Right lobe of liver (tissue), 6 donors: ENCODE measurements at regions not wholly inside any gene's neighbourhood (a gene's known extent, or its start where the extent isn't known, plus 50 kb on each side); places are given as distances from the start of the nearest gene placed in this dataset.

Experiments used
- ATAC-seq, 4 donors: fragments of 200-7000 bp; cut with Tn5 transposase; one replicate each; pipeline ENCODE4 v1.9.1; 2020; ENCODE audit warnings: mild to moderate bottlenecking in 4 of 4, moderate library complexity in 4 of 4
- DNase-seq, 3 donors: peaks; one replicate each; pipeline ENCODE4 v3.0.0-alpha.2; 2020
- H3K27ac ChIP-seq, 3 donors: fragments of 200-600 bp; one replicate each; pipeline ENCODE4 v1.8.0; 2022
- H3K27me3 ChIP-seq, 2 donors: fragments of 200-600 bp; one replicate each; pipeline ENCODE4 v1.8.0; 2022
- H3K36me3 ChIP-seq, 4 donors: fragments of 200-600 bp; sonication (generic) in 1 of 4; one replicate each; pipeline versions ENCODE4 v1.5.1 to v1.8.0; 2017 to 2022; ENCODE audit warnings: control low read depth in 1 of 4
- H3K4me1 ChIP-seq, 4 donors: fragments of 200-600 bp; sonication (generic) in 1 of 4; one replicate each; pipeline versions ENCODE4 v1.5.1 to v1.8.0; 2017 to 2022; ENCODE audit warnings: control low read depth in 1 of 4
- H3K4me3 ChIP-seq, 3 donors: fragments of 200-600 bp; one replicate each; pipeline ENCODE4 v1.8.0; 2022
- H3K9me3 ChIP-seq, 4 donors: fragments of 200-600 bp; sonication (generic) in 1 of 4; one replicate each; pipeline versions ENCODE4 v1.5.1 to v1.8.0; 2017 to 2022; ENCODE audit warnings: control low read depth in 1 of 4
- CTCF ChIP-seq, 4 donors: fragments of 200-600 bp in 3 of 4; fragments of 450-650 bp in 1 of 4; IDR thresholded peaks; one replicate each; pipeline versions ENCODE4 v1.5.1 to v1.8.0; 2016 to 2022; ENCODE audit warnings: antibody characterized with exemption in 4 of 4, mild to moderate bottlenecking in 2 of 4
- POLR2A ChIP-seq: fragments of 450-650 bp; IDR thresholded peaks from one replicate; pipeline ENCODE4 v1.6.1; 2017; ENCODE audit warnings: antibody characterized with exemption, mild to moderate bottlenecking
- WGBS: methylation state at CpG from one replicate; pipeline ENCODE4 v1.1.6; 2018; ENCODE audit warnings: low coverage, low lambda C conversion rate; ENCODE audit not compliant: insufficient coverage; ENCODE audit errors: missing lambda C conversion rate; 5-methylcytosine and 5-hydroxymethylcytosine counted together
- intact Hi-C, 2 donors: fragments of 100-400 bp; cut with DNase I; formaldehyde crosslinking; loops; one replicate each; pipeline versions ENCODE4 v1.11.2 to v1.14.1; 2022
- donor health status: DM: no; HTN: yes; CAD: no.
- donor health status: DM: no; HTN: no; CAD: no.
- donor health status: DM: no; HTN: no; CAD: no.
- donor health status: DM: no; HTN: yes; CAD: no.
- donor health status: DM: no; HTN: yes; CAD: no.

GRCh38 chr12:98372340-98373024 is 142.9 kb upstream of the TMPO start:
- Histone ChIP-seq H3K9me3 (no peaks in the 10 kb centered on the region), H3K4me3 (no peak overlapping the region), H3K27ac (no peak overlapping the region), H3K27me3 (no peaks in the 10 kb centered on the region), H3K36me3 (no peaks in the 10 kb centered on the region), H3K4me1 (no peaks in the 10 kb centered on the region)
- ATAC-seq (no peak), DNase-seq (no peak)
- 53% methylated on average over 5 of the region's 5 CpGs for WGBS
- intact Hi-C loops: no loop called here
- TF ChIP-seq POLR2A: no peak
- TF ChIP-seq CTCF (IDR thresholded peaks at IDR 0.05): no peak

- H3K9me3 ChIP-seq: no peaks in the 10 kb centered on the region
- no peaks in the 10 kb centered on the region for H3K4me1 ChIP-seq
- ATAC-seq: peak; percentile 43 to 74 (median 54)
- H3K27me3 ChIP-seq: no peaks in the 10 kb centered on the region
- intact Hi-C loops: no loop called here
- no peak overlapping the region for H3K27ac ChIP-seq
- TF ChIP-seq POLR2A: no peak
- TF ChIP-seq CTCF (IDR thresholded peaks at IDR 0.05): peak; percentile 41 to 50 (median 45)
- 35% methylated on average over 2 of the region's 2 CpGs for WGBS
- H3K4me3 ChIP-seq: no peak overlapping the region
- no peaks in the 10 kb centered on the region for H3K36me3 ChIP-seq
- DNase-seq: no peak
Measured at GRCh38 chr12:98373025-98373554, 142.3 kb upstream of the TMPO start.

GRCh38 chr12:98374007-98374406 is 141.4 kb upstream of the TMPO start:
- ATAC-seq (no peak), DNase-seq (no peak)
- intact Hi-C loops: no loop called here
- TF ChIP-seq CTCF (IDR thresholded peaks at IDR 0.05): peak in 2 of 4 donors; percentile 8 to 14
- no peak for TF ChIP-seq POLR2A
- WGBS: 46% methylated on average over 1 of the region's 1 CpG
- Histone ChIP-seq H3K9me3 (no peaks in the 10 kb centered on the region), H3K4me1 (no peaks in the 10 kb centered on the region), H3K27ac (no peak overlapping the region), H3K4me3 (no peak overlapping the region), H3K36me3 (no peaks in the 10 kb centered on the region), H3K27me3 (no peaks in the 10 kb centered on the region)

GRCh38 chr12:98379106-98379505 is 136.3 kb upstream of the TMPO start:
- H3K36me3 ChIP-seq: no peaks in the 10 kb centered on the region
- no peak for ATAC-seq
- 29% methylated on average over 1 of the region's 1 CpG for WGBS
- no peaks in the 10 kb centered on the region for H3K9me3 ChIP-seq
- H3K4me3 ChIP-seq: no peak overlapping the region
- H3K27ac ChIP-seq: no peak overlapping the region
- no peak for TF ChIP-seq POLR2A
- no peak for TF ChIP-seq CTCF (IDR thresholded peaks at IDR 0.05)
- H3K27me3 ChIP-seq: no peaks in the 10 kb centered on the region
- DNase-seq: no peak
- intact Hi-C loops: no loop called here
- H3K4me1 ChIP-seq: no peaks in the 10 kb centered on the region
